Activated CD4-positive, alpha-beta memory T cell treated with anti-CD3 and anti-CD28 coated beads for 36 hours (primary cell): ENCODE measurements at regions not wholly inside any gene's neighbourhood (a gene's known extent, or its start where the extent isn't known, plus 50 kb on each side); places are given as distances from the start of the nearest gene placed in this dataset.
A peak's percentile ranks its signal among the peaks of the same experiment; 100 is the strongest.

ENCODE experiments used
- CTCF ChIA-PET: fragments of 350-600 bp; sonication (Branson Sonifier 250); formaldehyde crosslinking; loops from one replicate; lab custom pipeline; 2021; ENCODE audit warnings: antibody characterized with exemption, inconsistent platforms; lab: Charles Lee
- POLR2A ChIA-PET: fragments of 350-600 bp; sonication (Branson Sonifier 250); formaldehyde crosslinking; loops from one replicate; lab custom pipeline; 2021; ENCODE audit warnings: antibody characterized with exemption; lab: Charles Lee
- DNase-seq: peaks from one replicate; pipeline ENCODE4 v3.0.0-alpha.2; 2020
- H3K27ac Mint-ChIP-seq: one replicate; pipeline ENCODE4 v1.8.0; 2021; ENCODE audit warnings: mixed read lengths
- H3K27me3 Mint-ChIP-seq: one replicate; pipeline ENCODE4 v1.8.0; 2021; ENCODE audit warnings: mixed read lengths
- H3K36me3 Mint-ChIP-seq: one replicate; pipeline ENCODE4 v1.8.0; 2021; ENCODE audit warnings: mixed read lengths
- H3K4me1 Mint-ChIP-seq: one replicate; pipeline ENCODE4 v1.8.0; 2021; ENCODE audit warnings: low read depth, mixed read lengths
- H3K4me3 Mint-ChIP-seq: one replicate; pipeline ENCODE4 v1.8.0; 2021; ENCODE audit warnings: mild to moderate bottlenecking, mixed read lengths
- H3K9me3 Mint-ChIP-seq: one replicate; pipeline ENCODE4 v1.8.0; 2021; ENCODE audit warnings: mixed read lengths
- intact Hi-C: fragments of 100-400 bp; cut with micrococcal nuclease; formaldehyde crosslinking; loops from one replicate; pipeline ENCODE4 v1.15.1; 2023

GRCh38 chr4:99763635-99764101 is 53.0 kb upstream of the DAPP1 start:
- intact Hi-C loops = loop anchor here (1.0 to 2.0 kb wide), 4 partner anchors 52 to 201 kb away; partner anchors contain the start of gene H2AZ1
- POLR2A ChIA-PET = interaction anchor here (0.9 kb wide), 1 partner anchor 14 kb away, joined by 3 read pairs; no protein-coding TSS in a partner anchor
- peaks cover 8% of the 10 kb centered on the region for H3K9me3 Mint-ChIP-seq
- CTCF ChIA-PET = no interaction called here
- no peaks in the 10 kb centered on the region for H3K36me3 Mint-ChIP-seq
- H3K4me1 Mint-ChIP-seq = peaks cover 24% of the 10 kb centered on the region
- H3K4me3 Mint-ChIP-seq = no peak overlapping the region
- H3K27me3 Mint-ChIP-seq = peaks cover 12% of the 10 kb centered on the region
- H3K27ac Mint-ChIP-seq = no peak overlapping the region
- peak; percentile 38 for DNase-seq

DNA sequence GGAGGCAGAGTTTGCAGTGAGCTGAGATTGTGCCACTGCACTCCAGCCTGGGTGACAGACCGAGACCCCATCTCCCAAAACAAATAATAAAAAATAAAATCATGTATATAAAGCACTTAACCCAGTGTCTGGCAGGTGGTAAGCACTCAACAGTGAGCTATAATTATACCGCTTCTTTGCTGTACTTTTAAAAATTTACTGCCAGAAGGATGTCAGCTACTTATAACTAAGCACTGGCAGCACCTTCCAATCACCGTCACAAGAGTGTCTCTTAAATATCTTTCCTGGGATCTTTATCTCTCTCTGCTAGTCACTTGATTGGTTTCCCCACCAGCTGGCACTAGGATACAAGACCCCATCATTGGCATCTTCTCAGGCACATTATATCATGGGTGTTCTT is 53.9 kb upstream of the DAPP1 start:
- ChIA-PET POLR2A (interaction anchor here (0.9 kb wide), 1 partner anchor 13 kb away, joined by 3 read pairs; no protein-coding TSS in a partner anchor), CTCF (interaction anchor here (0.7 kb wide), 1 partner anchor 45 kb away, joined by 5 read pairs; no protein-coding TSS in a partner anchor)
- peaks cover 8% of the 10 kb centered on the region for H3K9me3 Mint-ChIP-seq
- H3K27ac Mint-ChIP-seq = no peak overlapping the region
- H3K36me3 Mint-ChIP-seq = no peaks in the 10 kb centered on the region
- DNase-seq = no peak
- no peak overlapping the region for H3K4me3 Mint-ChIP-seq
- H3K4me1 Mint-ChIP-seq = peaks cover 24% of the 10 kb centered on the region
- intact Hi-C loops = loop anchor here (1.0 to 2.0 kb wide), 2 partner anchors 51 to 84 kb away; no protein-coding TSS in a partner anchor
- peaks cover 12% of the 10 kb centered on the region for H3K27me3 Mint-ChIP-seq

GRCh38 chr4:99759988-99760387 is 56.6 kb upstream of the DAPP1 start:
- H3K27me3 Mint-ChIP-seq = peaks cover 18% of the 10 kb centered on the region
- no peak overlapping the region for H3K27ac Mint-ChIP-seq
- peaks cover 35% of the 10 kb centered on the region for H3K4me1 Mint-ChIP-seq
- ChIA-PET POLR2A (no interaction called here), CTCF (no interaction called here)
- intact Hi-C loops = no loop called here
- no peak overlapping the region for H3K4me3 Mint-ChIP-seq
- H3K36me3 Mint-ChIP-seq = no peaks in the 10 kb centered on the region
- peaks cover 6% of the 10 kb centered on the region for H3K9me3 Mint-ChIP-seq
- no peak for DNase-seq

DNA sequence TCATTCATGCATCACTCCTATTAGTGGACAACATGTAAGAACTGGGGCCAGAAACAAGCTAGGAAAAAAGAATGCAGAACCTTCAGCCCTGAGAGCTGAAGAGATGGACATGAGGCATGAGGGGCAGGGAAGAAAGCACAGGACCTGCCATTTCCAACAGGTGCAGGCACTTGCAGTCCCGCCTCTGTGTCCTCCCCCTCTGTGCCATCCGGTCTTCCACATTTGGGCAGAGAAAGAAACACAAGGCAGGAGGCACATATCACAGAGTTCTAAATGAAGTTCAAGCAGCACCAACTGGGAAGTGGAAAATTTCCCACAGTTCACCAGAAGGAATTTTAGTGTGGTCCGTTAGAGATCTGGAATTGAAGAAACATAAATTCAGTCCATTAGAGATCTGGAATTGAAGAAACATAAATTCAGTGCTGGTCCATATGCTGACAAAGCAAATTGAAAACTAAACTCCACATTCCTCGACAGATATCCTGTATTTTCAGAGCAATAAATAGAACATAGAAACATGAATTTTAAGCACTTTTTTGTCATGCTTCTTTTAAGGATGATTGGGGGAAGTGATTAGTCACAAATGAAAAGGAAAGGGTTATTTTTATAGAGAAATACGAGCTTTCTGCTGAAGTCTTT is 57.2 kb upstream of the DAPP1 start:
- ChIA-PET CTCF (no interaction called here), POLR2A (no interaction called here)
- peaks cover 18% of the 10 kb centered on the region for H3K27me3 Mint-ChIP-seq
- DNase-seq = no peak
- H3K4me3 Mint-ChIP-seq = no peak overlapping the region
- H3K4me1 Mint-ChIP-seq = peaks cover 37% of the 10 kb centered on the region
- no peaks in the 10 kb centered on the region for H3K36me3 Mint-ChIP-seq
- H3K27ac Mint-ChIP-seq = no peak overlapping the region
- intact Hi-C loops = no loop called here
- peaks cover 6% of the 10 kb centered on the region for H3K9me3 Mint-ChIP-seq

DNA sequence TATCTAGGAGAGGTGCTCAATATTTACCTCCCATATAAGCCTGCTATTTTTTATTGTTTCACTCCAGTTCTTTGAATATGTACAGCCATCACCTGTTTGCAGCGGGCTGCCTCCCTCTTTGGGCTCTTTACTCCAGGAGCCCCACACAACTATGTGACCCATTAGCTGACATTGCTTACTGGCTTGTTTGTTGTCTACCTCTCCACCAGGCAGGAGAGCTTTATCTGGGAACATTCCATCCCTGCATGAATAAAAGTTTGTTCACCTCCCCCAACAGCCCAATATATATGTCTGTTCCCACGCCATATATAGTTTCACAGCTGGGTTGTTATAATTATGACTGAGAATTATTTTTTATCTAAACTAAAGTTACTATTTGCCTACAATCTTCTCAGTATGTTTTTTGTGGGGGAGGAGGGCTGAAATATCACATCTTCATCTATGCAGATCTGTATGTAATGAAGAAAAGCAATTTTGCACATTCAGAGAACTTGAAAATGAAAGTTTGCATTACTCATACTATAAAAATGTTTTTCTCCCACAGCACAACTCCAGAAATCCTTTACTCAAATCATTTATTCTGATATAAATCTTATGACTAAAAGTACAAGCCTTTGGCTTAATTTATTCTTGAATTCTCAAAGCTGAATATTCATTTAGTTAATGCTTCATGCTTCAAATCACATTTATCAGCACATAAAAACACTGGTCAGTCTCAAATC is 61.2 kb upstream of the DAPP1 start:
- intact Hi-C loops = no loop called here
- DNase-seq = no peak
- H3K27ac Mint-ChIP-seq = no peak overlapping the region
- POLR2A ChIA-PET = interaction anchor here (0.9 kb wide), 1 partner anchor 44 kb away, joined by 3 read pairs; no protein-coding TSS in a partner anchor
- H3K4me1 Mint-ChIP-seq = peaks cover 26% of the 10 kb centered on the region
- no peak overlapping the region for H3K4me3 Mint-ChIP-seq
- no peaks in the 10 kb centered on the region for H3K9me3 Mint-ChIP-seq
- CTCF ChIA-PET = no interaction called here
- H3K27me3 Mint-ChIP-seq = peaks cover 7% of the 10 kb centered on the region
- H3K36me3 Mint-ChIP-seq = no peaks in the 10 kb centered on the region

DNA sequence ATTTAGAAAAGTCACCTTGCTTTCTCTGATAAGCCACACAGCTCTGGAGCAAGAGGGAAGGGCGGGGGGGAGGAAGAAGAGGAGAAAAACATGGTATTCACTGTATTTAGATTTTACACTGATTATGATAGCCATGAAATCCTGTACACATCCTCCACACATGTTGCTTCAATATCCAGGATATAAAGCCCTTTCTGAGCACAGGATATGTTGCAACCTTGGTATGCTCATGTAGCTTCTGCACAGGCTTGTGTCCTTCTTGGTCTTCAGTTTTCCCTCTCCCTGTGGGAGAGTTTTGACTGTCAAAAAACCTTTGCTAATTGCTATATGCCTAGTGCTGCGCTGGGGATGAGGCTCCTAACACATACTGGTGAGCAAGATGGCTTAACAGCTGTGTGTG is 61.9 kb upstream of the DAPP1 start:
- no peak overlapping the region for H3K27ac Mint-ChIP-seq
- POLR2A ChIA-PET = no interaction called here
- CTCF ChIA-PET = no interaction called here
- intact Hi-C loops = no loop called here
- H3K4me1 Mint-ChIP-seq = peaks cover 20% of the 10 kb centered on the region
- H3K27me3 Mint-ChIP-seq = peaks cover 7% of the 10 kb centered on the region
- no peaks in the 10 kb centered on the region for H3K36me3 Mint-ChIP-seq
- no peak overlapping the region for H3K4me3 Mint-ChIP-seq
- no peaks in the 10 kb centered on the region for H3K9me3 Mint-ChIP-seq
- no peak for DNase-seq

GRCh38 chr4:99753931-99754330 is 62.7 kb upstream of the DAPP1 start:
- no peaks in the 10 kb centered on the region for H3K36me3 Mint-ChIP-seq
- peaks cover 13% of the 10 kb centered on the region for H3K4me1 Mint-ChIP-seq
- POLR2A ChIA-PET = no interaction called here
- no peak overlapping the region for H3K4me3 Mint-ChIP-seq
- H3K9me3 Mint-ChIP-seq = no peaks in the 10 kb centered on the region
- intact Hi-C loops = no loop called here
- no peak for DNase-seq
- CTCF ChIA-PET = no interaction called here
- H3K27me3 Mint-ChIP-seq = peaks cover 7% of the 10 kb centered on the region
- no peak overlapping the region for H3K27ac Mint-ChIP-seq

DNA sequence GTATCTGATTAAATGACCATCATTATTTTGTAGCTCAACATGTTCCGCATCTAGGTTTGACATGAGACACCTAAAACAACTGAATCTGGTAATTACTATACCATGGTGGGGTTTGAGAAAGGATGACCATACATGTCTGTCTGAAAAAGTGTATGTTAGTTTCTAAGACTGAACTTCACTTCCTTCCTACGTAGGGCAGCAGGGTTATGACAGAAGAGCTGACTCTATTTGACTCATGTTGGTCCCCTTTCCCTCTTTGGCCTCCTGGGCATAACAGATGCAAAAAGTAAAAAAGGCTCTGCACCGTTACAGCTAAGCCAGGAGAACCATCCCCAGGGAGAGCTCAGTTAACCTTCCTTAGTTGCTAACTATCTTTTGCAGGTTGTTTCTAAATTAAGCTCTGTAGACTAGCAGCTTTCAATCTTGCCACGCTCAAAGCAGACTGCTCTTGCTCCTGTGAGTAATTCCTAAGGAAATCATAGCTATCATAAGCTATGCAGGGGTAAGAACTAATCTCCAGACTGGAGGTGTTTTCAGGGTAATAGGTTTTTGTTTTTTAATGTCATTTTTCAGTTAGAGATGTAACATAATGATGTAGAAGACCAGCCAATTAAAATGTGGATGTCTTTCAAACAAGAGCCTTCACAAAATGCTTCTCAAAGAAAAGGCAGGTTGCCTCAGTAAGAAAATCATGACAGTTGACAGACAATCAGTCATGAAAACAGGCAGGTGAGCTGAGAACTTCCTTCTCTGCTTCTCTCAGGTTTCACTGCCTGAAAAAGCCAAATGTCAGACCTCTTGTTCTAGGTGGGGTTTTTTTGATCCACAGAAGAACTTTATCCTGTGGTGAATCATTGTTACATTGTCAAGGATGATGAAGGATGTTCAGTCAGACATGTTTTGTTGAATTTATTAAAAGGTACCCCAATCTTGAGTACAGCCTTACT is 66.9 kb upstream of the DAPP1 start:
- DNase-seq = no peak
- Mint-ChIP-seq H3K36me3 (no peaks in the 10 kb centered on the region), H3K4me3 (no peak overlapping the region), H3K27me3 (peaks cover 4% of the 10 kb centered on the region), H3K27ac (no peak overlapping the region), H3K9me3 (no peaks in the 10 kb centered on the region), H3K4me1 (no peaks in the 10 kb centered on the region)
- ChIA-PET CTCF (no interaction called here), POLR2A (interaction anchor here (0.9 kb wide), 1 partner anchor 13 kb away, joined by 3 read pairs; no protein-coding TSS in a partner anchor)
- intact Hi-C loops = no loop called here

- Mint-ChIP-seq H3K27ac (no peak overlapping the region), H3K36me3 (no peaks in the 10 kb centered on the region), H3K4me1 (no peaks in the 10 kb centered on the region), H3K9me3 (no peaks in the 10 kb centered on the region), H3K4me3 (no peak overlapping the region), H3K27me3 (peaks cover 12% of the 10 kb centered on the region)
- POLR2A ChIA-PET = no interaction called here
- DNase-seq = no peak
- intact Hi-C loops = no loop called here
- CTCF ChIA-PET = no interaction called here
These were observed 70.2 kb upstream of the DAPP1 start for GRCh38 chr4:99746443-99746842.

GRCh38 chr4:99736846-99737245 is 79.2 kb upstream of the C4orf54 start:
- CTCF ChIA-PET = no interaction called here
- Mint-ChIP-seq H3K27me3 (peaks cover 18% of the 10 kb centered on the region), H3K4me1 (no peaks in the 10 kb centered on the region)

DNA sequence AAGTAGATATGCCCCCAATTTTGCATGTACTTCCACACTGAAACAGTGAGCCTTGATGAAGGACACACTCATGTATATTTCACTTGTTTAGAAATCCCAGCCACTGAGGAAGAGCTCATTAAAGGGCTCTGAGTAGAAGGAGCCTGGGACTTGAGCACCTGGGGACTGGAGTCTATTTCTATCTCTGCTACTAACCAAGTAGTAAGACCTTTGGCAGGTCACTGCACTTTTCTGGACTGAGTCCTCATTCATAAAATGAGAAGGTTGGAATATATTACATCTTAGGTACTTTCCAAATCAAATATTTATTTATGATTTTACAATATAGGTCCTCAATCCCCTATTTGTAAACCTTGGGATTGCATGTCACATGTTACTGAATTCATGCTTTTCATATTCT is 78.2 kb upstream of the C4orf54 start:
- no peaks in the 10 kb centered on the region for H3K36me3 Mint-ChIP-seq
- POLR2A ChIA-PET = no interaction called here
- CTCF ChIA-PET = no interaction called here
- H3K9me3 Mint-ChIP-seq = peaks cover 5% of the 10 kb centered on the region
- no peaks in the 10 kb centered on the region for H3K4me1 Mint-ChIP-seq
- H3K27me3 Mint-ChIP-seq = peaks cover 17% of the 10 kb centered on the region
- no peak overlapping the region for H3K27ac Mint-ChIP-seq
- no peak for DNase-seq
- intact Hi-C loops = no loop called here
- no peak overlapping the region for H3K4me3 Mint-ChIP-seq

More at GRCh38 chr4:99736846-99737245, 79.2 kb upstream of the C4orf54 start:
- POLR2A ChIA-PET = no interaction called here
- H3K4me3 Mint-ChIP-seq = no peak overlapping the region
- peaks cover 5% of the 10 kb centered on the region for H3K9me3 Mint-ChIP-seq
- DNase-seq = no peak
- no peaks in the 10 kb centered on the region for H3K36me3 Mint-ChIP-seq
- intact Hi-C loops = no loop called here
- H3K27ac Mint-ChIP-seq = no peak overlapping the region
